Gastrocnemius medialis (tissue), 4 donors: ENCODE measurements at regions not wholly inside any gene's neighbourhood (a gene's known extent, or its start where the extent isn't known, plus 50 kb on each side); places are given as distances from the start of the nearest gene placed in this dataset.

ENCODE experiments used
- CTCF ChIP-seq, 5 experiments: fragments of 450-650 bp in 3 of 5; fragments of 200-600 bp in 2 of 5; sonication (generic) in 2 of 5; IDR thresholded peaks in 4 of 5; conservative IDR thresholded peaks in 1 of 5; 1 replicate in 4 of 5; 2 replicates in 1 of 5; pipeline ENCODE4 v1.5.1; 2016 to 2019; ENCODE audit warnings: antibody characterized with exemption in 5 of 5, mild to moderate bottlenecking in 3 of 5, moderate library complexity in 3 of 5
- POLR2A ChIP-seq, 2 donors: fragments of 450-650 bp; IDR thresholded peaks; one replicate each; pipeline ENCODE4 v1.6.1; 2017; ENCODE audit warnings: antibody characterized with exemption in 2 of 2, mild to moderate bottlenecking in 2 of 2, moderate library complexity in 2 of 2

GRCh38 chr9:90288275-90288639 is 354.4 kb downstream of the DIRAS2 start:
- no peak for TF ChIP-seq CTCF (IDR thresholded peaks at IDR 0.05 in 4 of 5, conservative IDR thresholded peaks at IDR 0.05 in 1 of 5)
- no peak for TF ChIP-seq POLR2A (IDR thresholded peaks at IDR 0.05)
